AG08396 (cell line): ENCODE measurements at regions not wholly inside any gene's neighbourhood (a gene's known extent, or its start where the extent isn't known, plus 50 kb on each side); places are given as distances from the start of the nearest gene placed in this dataset.
"Not testable (repeated sequence)": the region's sequence is repeated elsewhere in the genome, so short reads cannot be mapped to it uniquely, and the experiment has no call there.

Experiments
- DNase-seq: peaks from one replicate; pipeline ENCODE4 v3.0.0; 2012; ENCODE audit warnings: low spot score, mixed read lengths

- DNase-seq, result no peak
Observed at GRCh38 chr12:84135586-84136279, 776.9 kb downstream of the SLC6A15 start.

- no peak for DNase-seq
Observed at GRCh38 chr12:84134797-84135366, 777.7 kb downstream of the SLC6A15 start.

GRCh38 chr12:84131076-84131475, 781.5 kb downstream of the SLC6A15 start:
- peak; percentile 7 for DNase-seq

- no peak for DNase-seq
Observed at GRCh38 chr12:84128117-84128991, 784.2 kb downstream of the SLC6A15 start.

- DNase-seq, result no peak
Observed at GRCh38 chr12:84124211-84124610, 788.4 kb downstream of the SLC6A15 start.

- no peak for DNase-seq
Observed at GRCh38 chr12:84117190-84117589, 795.4 kb downstream of the SLC6A15 start.

GRCh38 chr12:84113666-84114065, 798.9 kb downstream of the SLC6A15 start:
- DNase-seq, result no peak

GRCh38 chr12:84103886-84104285, 808.7 kb downstream of the SLC6A15 start:
- not testable (repeated sequence) for DNase-seq

GRCh38 chr12:84101963-84102362, 810.6 kb downstream of the SLC6A15 start:
- not testable (repeated sequence) for DNase-seq

GRCh38 chr12:84099591-84099990, 813.0 kb downstream of the SLC6A15 start:
- not testable (repeated sequence) for DNase-seq

- no peak for DNase-seq
Observed at GRCh38 chr12:84091651-84092050, 820.9 kb downstream of the SLC6A15 start.

- no peak for DNase-seq
Observed at GRCh38 chr12:84089356-84089755, 823.2 kb downstream of the SLC6A15 start.

GRCh38 chr12:84085046-84085445, 827.6 kb downstream of the SLC6A15 start:
- DNase-seq, result no peak

GRCh38 chr12:84079626-84080025, 833.0 kb downstream of the SLC6A15 start:
- DNase-seq, result peak; percentile 5

- no peak for DNase-seq
Observed at GRCh38 chr12:84077679-84078078, 834.9 kb downstream of the SLC6A15 start.

GRCh38 chr12:84075991-84076390, 836.6 kb downstream of the SLC6A15 start:
- no peak for DNase-seq

- DNase-seq, result no peak
Observed at GRCh38 chr12:84073401-84073800, 839.2 kb downstream of the SLC6A15 start.

GRCh38 chr12:84072961-84073360, 839.6 kb downstream of the SLC6A15 start:
- DNase-seq, result no peak

GRCh38 chr12:84070292-84070691, 842.3 kb downstream of the SLC6A15 start:
- peak; percentile 61 for DNase-seq

GRCh38 chr12:84069699-84070098, 842.9 kb downstream of the SLC6A15 start:
- no peak for DNase-seq

- DNase-seq, result no peak
Observed at GRCh38 chr12:84069198-84069597, 843.4 kb downstream of the SLC6A15 start.

GRCh38 chr12:84058136-84058535, 854.5 kb downstream of the SLC6A15 start:
- DNase-seq, result no peak

GRCh38 chr12:84054811-84055210, 857.8 kb downstream of the SLC6A15 start:
- no peak for DNase-seq
